ENCODE measurements at regions not wholly inside any gene's neighbourhood (a gene's known extent, or its start where the extent isn't known, plus 50 kb on each side); places are given as distances from the start of the nearest gene placed in this dataset.

DNA sequence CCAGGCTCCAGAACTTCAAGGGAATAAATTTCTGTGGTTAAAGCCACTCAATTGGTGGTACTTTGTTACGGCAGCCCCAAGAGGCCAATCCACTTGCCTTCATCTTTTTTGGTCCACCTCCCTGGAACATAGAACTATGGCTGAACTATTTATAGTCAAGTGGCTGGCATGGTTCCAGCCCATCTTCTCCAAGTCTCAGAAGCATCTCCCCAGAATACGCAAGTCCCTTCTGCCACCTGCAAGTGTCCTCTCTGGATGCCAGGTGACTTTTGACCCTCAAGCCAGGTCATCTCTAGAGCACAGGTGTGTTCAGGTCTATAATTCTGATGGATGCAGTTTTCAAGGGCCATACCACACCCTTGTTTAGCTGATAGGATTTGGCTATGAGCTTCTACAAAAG lies 371.5 kb downstream of the AACS start:
- TF ChIP-seq, protein P1, sequence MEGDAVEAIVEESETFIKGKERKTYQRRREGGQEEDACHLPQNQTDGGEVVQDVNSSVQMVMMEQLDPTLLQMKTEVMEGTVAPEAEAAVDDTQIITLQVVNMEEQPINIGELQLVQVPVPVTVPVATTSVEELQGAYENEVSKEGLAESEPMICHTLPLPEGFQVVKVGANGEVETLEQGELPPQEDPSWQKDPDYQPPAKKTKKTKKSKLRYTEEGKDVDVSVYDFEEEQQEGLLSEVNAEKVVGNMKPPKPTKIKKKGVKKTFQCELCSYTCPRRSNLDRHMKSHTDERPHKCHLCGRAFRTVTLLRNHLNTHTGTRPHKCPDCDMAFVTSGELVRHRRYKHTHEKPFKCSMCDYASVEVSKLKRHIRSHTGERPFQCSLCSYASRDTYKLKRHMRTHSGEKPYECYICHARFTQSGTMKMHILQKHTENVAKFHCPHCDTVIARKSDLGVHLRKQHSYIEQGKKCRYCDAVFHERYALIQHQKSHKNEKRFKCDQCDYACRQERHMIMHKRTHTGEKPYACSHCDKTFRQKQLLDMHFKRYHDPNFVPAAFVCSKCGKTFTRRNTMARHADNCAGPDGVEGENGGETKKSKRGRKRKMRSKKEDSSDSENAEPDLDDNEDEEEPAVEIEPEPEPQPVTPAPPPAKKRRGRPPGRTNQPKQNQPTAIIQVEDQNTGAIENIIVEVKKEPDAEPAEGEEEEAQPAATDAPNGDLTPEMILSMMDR (IDR thresholded peaks at IDR 0.05), result no peak
- TF ChIP-seq EZH2phosphoT487 (IDR thresholded peaks at IDR 0.05) (no peak), EZH2 (IDR thresholded peaks at IDR 0.05) (no peak)
